H1 (cell line): ENCODE measurements at regions not wholly inside any gene's neighbourhood (a gene's known extent, or its start where the extent isn't known, plus 50 kb on each side); places are given as distances from the start of the nearest gene placed in this dataset.

Experiments used
- BCL11A ChIP-seq, 2 experiments: IDR thresholded peaks; one replicate each; pipeline ENCODE4 v1.6.1; 2011; ENCODE audit warnings: low read depth in 2 of 2, low read length in 2 of 2, mild to moderate bottlenecking in 2 of 2
- CBX5 ChIP-seq: fragments of 300-800, 300-1000 bp; sonication (generic); IDR thresholded peaks from 2 replicates; pipeline ENCODE4 v1.7.1; 2016; ENCODE audit warnings: antibody characterized with exemption, low read length, low read depth
- CHD2 ChIP-seq: IDR thresholded peaks from 2 replicates; pipeline ENCODE4 v1.6.1; 2012; ENCODE audit warnings: low read length, improper control_type of control experiment
- CTBP2 ChIP-seq: IDR thresholded peaks from 2 replicates; pipeline ENCODE4 v1.7.0; 2011; ENCODE audit warnings: borderline replicate concordance, mild to moderate bottlenecking, moderate library complexity, mixed read lengths, low read length; ENCODE audit not compliant: insufficient read depth, insufficient read length
- RFX5 ChIP-seq: IDR thresholded peaks from 2 replicates; pipeline ENCODE4 v1.6.1; 2011; ENCODE audit warnings: low read depth, low read length, improper control_type of control experiment, borderline replicate concordance
- RNF2 ChIP-seq: fragments of 200-900, 300-1000 bp; sonication (generic); IDR thresholded peaks from 2 replicates; pipeline ENCODE4 v1.7.1; 2016; ENCODE audit warnings: borderline replicate concordance, low read depth, mild to moderate bottlenecking, antibody characterized with exemption, low read length; ENCODE audit not compliant: poor library complexity, severe bottlenecking; ENCODE audit errors: missing control alignments
- SAP30 ChIP-seq: fragments of 300-600 bp; sonication (generic); IDR thresholded peaks from 2 replicates; pipeline ENCODE4 v1.7.1; 2012; ENCODE audit warnings: low read length, moderate library complexity, mild to moderate bottlenecking, inconsistent platforms; ENCODE audit not compliant: insufficient read depth, insufficient replicate concordance
- SIRT6 ChIP-seq: IDR thresholded peaks from one replicate; pipeline ENCODE4 v1.7.1; 2012; ENCODE audit warnings: low read length, inconsistent platforms
- SRF ChIP-seq: IDR thresholded peaks from 2 replicates; pipeline ENCODE4 v1.6.1; 2011; ENCODE audit warnings: mild to moderate bottlenecking, low read depth, low read length, moderate library complexity
- TF ChIP-seq, protein P1 (sequence below): fragments of 300-600 bp; sonication (generic); IDR thresholded peaks from 2 replicates; pipeline ENCODE4 v1.7.1; 2012; ENCODE audit warnings: low read length, moderate library complexity, mild to moderate bottlenecking, inconsistent platforms; ENCODE audit not compliant: insufficient replicate concordance

GRCh38 chr7:125746510-125746909 is 816.9 kb upstream of the POT1 start (continued):
- TF ChIP-seq, protein P1, sequence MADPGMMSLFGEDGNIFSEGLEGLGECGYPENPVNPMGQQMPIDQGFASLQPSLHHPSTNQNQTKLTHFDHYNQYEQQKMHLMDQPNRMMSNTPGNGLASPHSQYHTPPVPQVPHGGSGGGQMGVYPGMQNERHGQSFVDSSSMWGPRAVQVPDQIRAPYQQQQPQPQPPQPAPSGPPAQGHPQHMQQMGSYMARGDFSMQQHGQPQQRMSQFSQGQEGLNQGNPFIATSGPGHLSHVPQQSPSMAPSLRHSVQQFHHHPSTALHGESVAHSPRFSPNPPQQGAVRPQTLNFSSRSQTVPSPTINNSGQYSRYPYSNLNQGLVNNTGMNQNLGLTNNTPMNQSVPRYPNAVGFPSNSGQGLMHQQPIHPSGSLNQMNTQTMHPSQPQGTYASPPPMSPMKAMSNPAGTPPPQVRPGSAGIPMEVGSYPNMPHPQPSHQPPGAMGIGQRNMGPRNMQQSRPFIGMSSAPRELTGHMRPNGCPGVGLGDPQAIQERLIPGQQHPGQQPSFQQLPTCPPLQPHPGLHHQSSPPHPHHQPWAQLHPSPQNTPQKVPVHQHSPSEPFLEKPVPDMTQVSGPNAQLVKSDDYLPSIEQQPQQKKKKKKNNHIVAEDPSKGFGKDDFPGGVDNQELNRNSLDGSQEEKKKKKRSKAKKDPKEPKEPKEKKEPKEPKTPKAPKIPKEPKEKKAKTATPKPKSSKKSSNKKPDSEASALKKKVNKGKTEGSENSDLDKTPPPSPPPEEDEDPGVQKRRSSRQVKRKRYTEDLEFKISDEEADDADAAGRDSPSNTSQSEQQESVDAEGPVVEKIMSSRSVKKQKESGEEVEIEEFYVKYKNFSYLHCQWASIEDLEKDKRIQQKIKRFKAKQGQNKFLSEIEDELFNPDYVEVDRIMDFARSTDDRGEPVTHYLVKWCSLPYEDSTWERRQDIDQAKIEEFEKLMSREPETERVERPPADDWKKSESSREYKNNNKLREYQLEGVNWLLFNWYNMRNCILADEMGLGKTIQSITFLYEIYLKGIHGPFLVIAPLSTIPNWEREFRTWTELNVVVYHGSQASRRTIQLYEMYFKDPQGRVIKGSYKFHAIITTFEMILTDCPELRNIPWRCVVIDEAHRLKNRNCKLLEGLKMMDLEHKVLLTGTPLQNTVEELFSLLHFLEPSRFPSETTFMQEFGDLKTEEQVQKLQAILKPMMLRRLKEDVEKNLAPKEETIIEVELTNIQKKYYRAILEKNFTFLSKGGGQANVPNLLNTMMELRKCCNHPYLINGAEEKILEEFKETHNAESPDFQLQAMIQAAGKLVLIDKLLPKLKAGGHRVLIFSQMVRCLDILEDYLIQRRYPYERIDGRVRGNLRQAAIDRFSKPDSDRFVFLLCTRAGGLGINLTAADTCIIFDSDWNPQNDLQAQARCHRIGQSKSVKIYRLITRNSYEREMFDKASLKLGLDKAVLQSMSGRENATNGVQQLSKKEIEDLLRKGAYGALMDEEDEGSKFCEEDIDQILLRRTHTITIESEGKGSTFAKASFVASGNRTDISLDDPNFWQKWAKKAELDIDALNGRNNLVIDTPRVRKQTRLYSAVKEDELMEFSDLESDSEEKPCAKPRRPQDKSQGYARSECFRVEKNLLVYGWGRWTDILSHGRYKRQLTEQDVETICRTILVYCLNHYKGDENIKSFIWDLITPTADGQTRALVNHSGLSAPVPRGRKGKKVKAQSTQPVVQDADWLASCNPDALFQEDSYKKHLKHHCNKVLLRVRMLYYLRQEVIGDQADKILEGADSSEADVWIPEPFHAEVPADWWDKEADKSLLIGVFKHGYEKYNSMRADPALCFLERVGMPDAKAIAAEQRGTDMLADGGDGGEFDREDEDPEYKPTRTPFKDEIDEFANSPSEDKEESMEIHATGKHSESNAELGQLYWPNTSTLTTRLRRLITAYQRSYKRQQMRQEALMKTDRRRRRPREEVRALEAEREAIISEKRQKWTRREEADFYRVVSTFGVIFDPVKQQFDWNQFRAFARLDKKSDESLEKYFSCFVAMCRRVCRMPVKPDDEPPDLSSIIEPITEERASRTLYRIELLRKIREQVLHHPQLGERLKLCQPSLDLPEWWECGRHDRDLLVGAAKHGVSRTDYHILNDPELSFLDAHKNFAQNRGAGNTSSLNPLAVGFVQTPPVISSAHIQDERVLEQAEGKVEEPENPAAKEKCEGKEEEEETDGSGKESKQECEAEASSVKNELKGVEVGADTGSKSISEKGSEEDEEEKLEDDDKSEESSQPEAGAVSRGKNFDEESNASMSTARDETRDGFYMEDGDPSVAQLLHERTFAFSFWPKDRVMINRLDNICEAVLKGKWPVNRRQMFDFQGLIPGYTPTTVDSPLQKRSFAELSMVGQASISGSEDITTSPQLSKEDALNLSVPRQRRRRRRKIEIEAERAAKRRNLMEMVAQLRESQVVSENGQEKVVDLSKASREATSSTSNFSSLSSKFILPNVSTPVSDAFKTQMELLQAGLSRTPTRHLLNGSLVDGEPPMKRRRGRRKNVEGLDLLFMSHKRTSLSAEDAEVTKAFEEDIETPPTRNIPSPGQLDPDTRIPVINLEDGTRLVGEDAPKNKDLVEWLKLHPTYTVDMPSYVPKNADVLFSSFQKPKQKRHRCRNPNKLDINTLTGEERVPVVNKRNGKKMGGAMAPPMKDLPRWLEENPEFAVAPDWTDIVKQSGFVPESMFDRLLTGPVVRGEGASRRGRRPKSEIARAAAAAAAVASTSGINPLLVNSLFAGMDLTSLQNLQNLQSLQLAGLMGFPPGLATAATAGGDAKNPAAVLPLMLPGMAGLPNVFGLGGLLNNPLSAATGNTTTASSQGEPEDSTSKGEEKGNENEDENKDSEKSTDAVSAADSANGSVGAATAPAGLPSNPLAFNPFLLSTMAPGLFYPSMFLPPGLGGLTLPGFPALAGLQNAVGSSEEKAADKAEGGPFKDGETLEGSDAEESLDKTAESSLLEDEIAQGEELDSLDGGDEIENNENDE = no peak
- TF ChIP-seq SRF (no peak), CBX5 (no peak), RFX5 (no peak), CHD2 (no peak), SIRT6 (no peak), BCL11A (IDR thresholded peaks at IDR 0.05; ENCODE audit: low read depth in 2 of 2, low read length in 2 of 2) (no peak), CTBP2 (no peak), SAP30 (no peak), RNF2 (no peak)
